ENCODE measurements at regions not wholly inside any gene's neighbourhood (a gene's known extent, or its start where the extent isn't known, plus 50 kb on each side); places are given as distances from the start of the nearest gene placed in this dataset.
A peak's percentile ranks its signal among the peaks of the same experiment; 100 is the strongest.

- peak; percentile 48 for TF ChIP-seq CTCF (IDR thresholded peaks at IDR 0.05; ENCODE audit: low read depth, low read length, missing control alignments)
- Histone ChIP-seq H3K27ac (no peak overlapping the region), H3K4me3 (ENCODE audit: low read depth, low read length) (no peak overlapping the region), H3K27me3 (replicated peaks) (no peaks in the 10 kb centered on the region), H3K36me3 (replicated peaks) (no peaks in the 10 kb centered on the region)
- in situ Hi-C loops (cut with HindIII; ENCODE audit: low pct_ligation_motif_present, low sequenced_read_pairs): no loop called here
- peak; percentile 51 for DNase-seq
Measured at GRCh38 chr1:90114521-90115141, 119.7 kb downstream of the ZNF326 start.

- in situ Hi-C loops (cut with HindIII; ENCODE audit: low pct_ligation_motif_present, low sequenced_read_pairs): no loop called here
- H3K36me3 ChIP-seq (replicated peaks): no peaks in the 10 kb centered on the region
- TF ChIP-seq CTCF (IDR thresholded peaks at IDR 0.05; ENCODE audit: low read depth, low read length, missing control alignments): no peak
- no peak overlapping the region for H3K4me3 ChIP-seq (ENCODE audit: low read depth, low read length)
- no peaks in the 10 kb centered on the region for H3K27me3 ChIP-seq (replicated peaks)
- no peak overlapping the region for H3K27ac ChIP-seq
- no peak for DNase-seq
Measured at GRCh38 chr1:90107990-90108389, 113.1 kb downstream of the ZNF326 start.

DNA sequence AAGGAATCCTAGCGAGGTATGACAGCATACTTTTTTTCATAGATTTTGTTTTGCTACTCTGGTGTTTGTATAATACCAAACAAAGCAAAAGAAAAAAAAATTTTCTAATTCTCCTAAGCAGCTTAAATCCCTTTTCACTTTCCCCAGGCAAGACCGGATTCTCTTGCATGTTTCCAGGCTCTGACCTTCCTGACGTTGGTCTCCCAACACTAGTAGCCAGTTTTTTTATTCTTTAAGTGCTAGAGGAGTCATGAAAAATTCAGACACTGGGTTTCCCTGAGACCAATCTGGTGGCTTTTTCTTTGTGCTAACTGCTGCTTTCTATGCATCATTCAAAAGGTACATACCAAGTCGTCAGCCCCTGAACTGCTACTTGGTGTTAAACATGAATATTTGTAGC lies 111.4 kb downstream of the ZNF326 start:
- Histone ChIP-seq H3K4me3 (ENCODE audit: low read depth, low read length) (no peak overlapping the region), H3K27me3 (replicated peaks) (no peaks in the 10 kb centered on the region), H3K27ac (no peak overlapping the region), H3K36me3 (replicated peaks) (no peaks in the 10 kb centered on the region)
- no peak for TF ChIP-seq CTCF (IDR thresholded peaks at IDR 0.05; ENCODE audit: low read depth, low read length, missing control alignments)
- in situ Hi-C loops (cut with HindIII; ENCODE audit: low pct_ligation_motif_present, low sequenced_read_pairs): no loop called here
- DNase-seq: no peak

DNA sequence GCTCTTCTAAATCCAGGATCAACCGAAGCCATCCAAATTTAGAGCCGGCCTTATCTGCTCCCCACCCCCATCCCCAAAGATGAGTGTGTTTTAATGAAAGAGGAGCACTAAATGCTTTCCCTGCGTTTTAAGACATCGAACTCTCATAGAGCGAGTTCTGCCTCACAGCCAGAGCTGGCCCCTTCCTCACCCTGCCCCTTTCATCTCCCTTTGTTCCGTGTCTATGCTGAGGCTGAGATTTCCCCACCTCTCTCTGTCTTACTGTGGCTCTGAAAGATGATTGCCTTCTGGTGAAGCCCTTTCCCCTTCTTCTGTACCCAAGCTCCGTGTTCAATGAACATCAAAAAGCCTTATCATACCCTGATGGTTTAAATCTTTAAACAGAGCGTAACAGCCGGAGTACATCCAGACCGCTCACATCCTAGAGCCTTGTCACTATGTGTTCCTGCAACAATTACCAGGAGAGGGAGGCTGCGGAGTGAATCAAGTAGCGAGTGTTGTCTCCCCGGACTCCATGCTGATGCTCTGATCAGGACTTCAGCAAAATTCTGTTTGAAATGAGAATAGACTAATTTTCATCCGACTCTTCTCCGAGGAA lies 110.1 kb downstream of the ZNF326 start:
- in situ Hi-C loops (cut with HindIII; ENCODE audit: low pct_ligation_motif_present, low sequenced_read_pairs): no loop called here
- no peak for TF ChIP-seq CTCF (IDR thresholded peaks at IDR 0.05; ENCODE audit: low read depth, low read length, missing control alignments)
- no peaks in the 10 kb centered on the region for H3K27me3 ChIP-seq (replicated peaks)
- DNase-seq: no peak
- H3K27ac ChIP-seq: no peak overlapping the region
- H3K4me3 ChIP-seq (ENCODE audit: low read depth, low read length): no peak overlapping the region
- no peaks in the 10 kb centered on the region for H3K36me3 ChIP-seq (replicated peaks)

DNA sequence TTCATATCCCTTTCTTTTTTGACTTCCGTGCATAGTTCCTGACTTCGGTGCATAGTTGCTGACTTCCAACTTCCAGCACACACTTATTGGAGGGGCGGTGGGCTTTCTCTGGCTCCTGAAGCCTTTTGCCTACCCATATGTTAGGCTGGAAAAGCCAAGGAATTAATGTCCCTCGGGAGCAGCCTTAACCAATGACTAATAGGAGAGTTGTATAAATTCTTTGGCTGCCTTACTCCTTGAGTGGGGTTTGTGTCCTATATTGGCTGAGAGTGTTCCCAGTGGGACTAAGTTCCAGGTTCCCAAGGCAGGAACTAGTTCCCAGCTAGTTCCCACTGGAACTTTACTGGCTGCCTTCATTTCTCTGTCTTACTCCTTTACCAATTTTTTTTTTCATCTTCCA lies 105.7 kb downstream of the ZNF326 start:
- no peak overlapping the region for H3K4me3 ChIP-seq (ENCODE audit: low read depth, low read length)
- in situ Hi-C loops (cut with HindIII; ENCODE audit: low pct_ligation_motif_present, low sequenced_read_pairs): no loop called here
- no peaks in the 10 kb centered on the region for H3K27me3 ChIP-seq (replicated peaks)
- no peaks in the 10 kb centered on the region for H3K36me3 ChIP-seq (replicated peaks)
- TF ChIP-seq CTCF (IDR thresholded peaks at IDR 0.05; ENCODE audit: low read depth, low read length, missing control alignments): no peak
- no peak overlapping the region for H3K27ac ChIP-seq
- no peak for DNase-seq

DNA sequence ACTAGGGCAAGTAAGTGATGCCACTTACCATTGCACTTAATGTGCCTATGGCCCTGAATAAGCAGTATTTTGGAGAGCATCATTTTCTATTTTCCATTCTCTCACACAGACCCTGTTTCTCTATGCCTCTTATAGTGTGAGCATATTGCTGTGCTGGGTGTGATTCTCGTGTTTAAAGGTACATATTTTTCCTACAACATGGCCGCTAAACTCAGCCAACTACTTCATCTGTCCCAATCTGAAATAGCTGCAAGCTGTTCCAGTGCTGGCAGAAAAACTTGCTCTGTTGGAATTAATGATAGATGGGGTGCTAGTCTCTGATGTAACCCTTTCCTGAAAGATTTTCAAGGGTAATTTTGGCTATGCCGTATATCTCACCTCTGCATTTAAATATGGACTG lies 97.5 kb downstream of the ZNF326 start:
- TF ChIP-seq CTCF (IDR thresholded peaks at IDR 0.05; ENCODE audit: low read depth, low read length, missing control alignments): no peak
- Histone ChIP-seq H3K27me3 (replicated peaks) (no peaks in the 10 kb centered on the region), H3K36me3 (replicated peaks) (no peaks in the 10 kb centered on the region), H3K4me3 (ENCODE audit: low read depth, low read length) (no peak overlapping the region), H3K27ac (no peak overlapping the region)
- in situ Hi-C loops (cut with HindIII; ENCODE audit: low pct_ligation_motif_present, low sequenced_read_pairs): no loop called here
- no peak for DNase-seq

All from brain microvascular endothelial cell (primary cell).